ENCODE measurements at regions not wholly inside any gene's neighbourhood (a gene's known extent, or its start where the extent isn't known, plus 50 kb on each side); places are given as distances from the start of the nearest gene placed in this dataset.

DNA sequence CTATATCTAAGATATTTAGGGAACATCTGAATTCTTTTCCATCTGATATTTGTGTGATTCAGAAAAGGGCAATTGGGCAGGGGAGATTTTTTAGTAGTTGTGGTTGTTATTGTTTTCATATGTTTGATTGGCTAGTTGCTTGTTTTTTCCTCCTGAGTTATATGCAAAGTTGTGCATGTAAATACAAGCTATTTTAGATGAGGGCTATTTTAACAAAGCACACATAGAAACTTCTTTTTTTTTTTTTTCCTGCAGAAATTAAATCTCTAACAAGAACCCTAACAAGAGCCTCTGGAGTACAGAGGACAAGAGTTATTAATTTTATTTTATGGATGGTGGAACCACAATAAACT is 559.1 kb downstream of the CETN3 start:
- no peak for TF ChIP-seq CTCF (IDR thresholded peaks at IDR 0.05)
- TF ChIP-seq EP300 (IDR thresholded peaks at IDR 0.05): no peak
